ENCODE measurements at regions not wholly inside any gene's neighbourhood (a gene's known extent, or its start where the extent isn't known, plus 50 kb on each side); places are given as distances from the start of the nearest gene placed in this dataset.

DNA sequence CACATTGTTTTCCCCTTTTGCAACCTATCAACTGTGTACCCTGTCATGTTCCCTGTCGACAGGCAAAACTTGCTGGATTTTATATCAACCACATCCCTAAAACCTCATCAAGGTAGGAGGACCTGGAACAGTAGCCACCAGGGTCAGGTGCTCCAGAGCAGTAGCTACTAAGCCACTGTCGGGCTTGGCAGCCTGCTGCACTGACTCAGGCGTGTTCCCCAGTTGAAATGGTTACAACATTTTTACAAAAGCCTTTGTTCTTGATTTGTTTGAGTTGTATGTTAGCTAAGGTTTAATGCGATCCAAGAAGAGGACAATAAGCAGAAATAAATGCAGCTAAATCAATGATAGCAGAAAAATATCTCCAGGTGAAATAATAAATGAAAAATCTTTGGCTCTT, 407.4 kb upstream of the TLE4 start:
- H3K4me1 ChIP-seq: no peaks in the 10 kb centered on the region
- no peak for TF ChIP-seq POLR2A (IDR thresholded peaks at IDR 0.05)
- TF ChIP-seq, protein P1, sequence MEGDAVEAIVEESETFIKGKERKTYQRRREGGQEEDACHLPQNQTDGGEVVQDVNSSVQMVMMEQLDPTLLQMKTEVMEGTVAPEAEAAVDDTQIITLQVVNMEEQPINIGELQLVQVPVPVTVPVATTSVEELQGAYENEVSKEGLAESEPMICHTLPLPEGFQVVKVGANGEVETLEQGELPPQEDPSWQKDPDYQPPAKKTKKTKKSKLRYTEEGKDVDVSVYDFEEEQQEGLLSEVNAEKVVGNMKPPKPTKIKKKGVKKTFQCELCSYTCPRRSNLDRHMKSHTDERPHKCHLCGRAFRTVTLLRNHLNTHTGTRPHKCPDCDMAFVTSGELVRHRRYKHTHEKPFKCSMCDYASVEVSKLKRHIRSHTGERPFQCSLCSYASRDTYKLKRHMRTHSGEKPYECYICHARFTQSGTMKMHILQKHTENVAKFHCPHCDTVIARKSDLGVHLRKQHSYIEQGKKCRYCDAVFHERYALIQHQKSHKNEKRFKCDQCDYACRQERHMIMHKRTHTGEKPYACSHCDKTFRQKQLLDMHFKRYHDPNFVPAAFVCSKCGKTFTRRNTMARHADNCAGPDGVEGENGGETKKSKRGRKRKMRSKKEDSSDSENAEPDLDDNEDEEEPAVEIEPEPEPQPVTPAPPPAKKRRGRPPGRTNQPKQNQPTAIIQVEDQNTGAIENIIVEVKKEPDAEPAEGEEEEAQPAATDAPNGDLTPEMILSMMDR (IDR thresholded peaks at IDR 0.05 in 4 of 5, conservative IDR thresholded peaks at IDR 0.05 in 1 of 5): no peak
- intact Hi-C loops (cut with DNase I; ENCODE audit: low total_unique reads): no loop called here
- no peak overlapping the region for H3K4me3 ChIP-seq
- no peaks in the 10 kb centered on the region for H3K36me3 ChIP-seq
- H3K9me3 ChIP-seq: no peaks in the 10 kb centered on the region
- H3K27ac ChIP-seq: no peak overlapping the region
- DNase-seq: no peak
- ATAC-seq: no peak
- in situ Hi-C loops (cut with MboI; ENCODE audit: low sequenced_read_pairs in 4 of 4): no loop called here
- H3K27me3 ChIP-seq: no peaks in the 10 kb centered on the region

DNA sequence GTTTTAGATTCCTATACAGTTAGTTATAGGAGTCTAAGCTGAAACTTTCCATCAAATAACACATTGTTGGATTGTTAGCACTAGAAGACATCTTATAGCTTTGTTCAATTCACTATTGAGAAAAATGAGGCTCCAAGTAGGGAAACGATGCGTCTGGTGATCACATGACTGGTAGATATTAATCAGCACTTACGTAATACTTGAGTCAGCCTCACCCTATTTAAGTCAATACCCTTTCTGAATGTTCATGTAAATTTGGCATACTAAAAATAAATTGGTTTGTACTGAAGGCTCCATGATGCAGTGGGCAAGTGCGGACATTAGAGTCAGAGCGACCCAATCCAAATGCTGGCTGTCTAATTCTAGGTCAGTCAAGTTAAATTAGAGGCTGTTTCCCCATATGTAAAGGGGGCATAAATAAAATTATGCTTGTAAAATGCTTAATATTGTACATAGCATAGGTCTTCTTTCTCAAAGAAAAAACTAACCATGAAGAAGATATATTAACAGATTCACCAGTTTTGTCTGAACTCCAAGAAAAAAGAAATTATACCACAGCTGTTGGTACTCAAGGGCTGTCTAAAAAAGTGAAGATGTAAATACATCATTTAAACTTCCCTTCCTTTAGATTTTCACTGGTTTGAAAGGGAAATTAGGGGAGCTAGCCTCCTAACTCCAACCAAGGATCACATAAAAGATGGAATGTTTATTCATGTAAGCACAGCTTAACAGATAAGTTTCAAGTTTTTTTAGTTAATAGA, 406.6 kb upstream of the TLE4 start:
- TF ChIP-seq, protein P1 (IDR thresholded peaks at IDR 0.05 in 4 of 5, conservative IDR thresholded peaks at IDR 0.05 in 1 of 5): no peak
- no peak for TF ChIP-seq POLR2A (IDR thresholded peaks at IDR 0.05)
- Histone ChIP-seq H3K27ac (no peak overlapping the region), H3K36me3 (no peaks in the 10 kb centered on the region), H3K9me3 (no peaks in the 10 kb centered on the region), H3K4me1 (no peaks in the 10 kb centered on the region), H3K27me3 (no peaks in the 10 kb centered on the region), H3K4me3 (no peak overlapping the region)
- in situ Hi-C loops (cut with MboI; ENCODE audit: low sequenced_read_pairs in 4 of 4) (no loop called here), intact Hi-C loops (cut with DNase I; ENCODE audit: low total_unique reads) (no loop called here)
- DNase-seq (no peak), ATAC-seq (no peak)

DNA sequence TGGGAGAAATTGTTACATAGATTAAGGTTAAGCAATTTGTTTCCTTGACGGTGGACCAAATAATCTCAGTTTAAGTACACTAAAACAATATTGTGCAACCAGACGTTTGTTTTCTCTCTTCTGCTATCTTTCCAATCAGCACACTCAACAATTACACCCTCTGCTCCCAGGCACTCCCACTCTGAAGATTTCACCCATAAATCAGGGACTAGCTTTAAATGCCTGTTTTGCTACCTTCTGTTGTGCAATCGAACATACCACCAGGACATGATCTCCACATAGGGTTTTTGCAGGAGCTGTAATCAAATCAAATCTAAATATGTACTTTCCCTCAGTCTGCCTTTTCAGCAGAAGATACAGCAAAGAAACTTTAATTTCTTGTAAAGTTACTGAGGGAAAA, 405.8 kb upstream of the TLE4 start:
- H3K27me3 ChIP-seq: no peaks in the 10 kb centered on the region
- in situ Hi-C loops (cut with MboI; ENCODE audit: low sequenced_read_pairs in 4 of 4): no loop called here
- H3K27ac ChIP-seq: no peak overlapping the region
- H3K4me1 ChIP-seq: no peaks in the 10 kb centered on the region
- intact Hi-C loops (cut with DNase I; ENCODE audit: low total_unique reads): no loop called here
- H3K9me3 ChIP-seq: no peaks in the 10 kb centered on the region
- no peak overlapping the region for H3K4me3 ChIP-seq
- DNase-seq (no peak), ATAC-seq (no peak)
- TF ChIP-seq, protein P1 (IDR thresholded peaks at IDR 0.05 in 4 of 5, conservative IDR thresholded peaks at IDR 0.05 in 1 of 5): no peak
- no peak for TF ChIP-seq POLR2A (IDR thresholded peaks at IDR 0.05)
- H3K36me3 ChIP-seq: no peaks in the 10 kb centered on the region

DNA sequence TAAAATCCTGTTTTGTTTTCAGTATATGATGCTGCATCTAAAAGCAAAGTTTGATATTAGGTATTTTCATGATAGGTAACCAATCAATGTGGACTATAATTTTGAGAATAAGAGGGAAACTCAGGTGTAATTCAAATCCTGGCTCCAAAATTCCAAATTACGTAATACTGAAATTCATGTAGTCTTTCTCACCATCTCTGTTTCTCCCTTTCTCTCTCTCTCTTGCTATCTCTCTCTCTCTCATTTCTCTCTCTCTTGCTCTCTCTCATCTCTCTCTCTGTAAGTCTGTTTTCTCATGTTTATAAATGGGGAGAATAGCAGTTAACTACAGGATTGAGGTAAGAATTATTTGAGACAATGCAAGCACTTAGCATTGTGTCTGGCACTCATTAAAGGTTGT, 401.1 kb upstream of the TLE4 start:
- ATAC-seq (no peak), DNase-seq (no peak)
- no peak overlapping the region for H3K27ac ChIP-seq
- in situ Hi-C loops (cut with MboI; ENCODE audit: low sequenced_read_pairs in 4 of 4) (no loop called here), intact Hi-C loops (cut with DNase I; ENCODE audit: low total_unique reads) (no loop called here)
- no peaks in the 10 kb centered on the region for H3K4me1 ChIP-seq
- no peaks in the 10 kb centered on the region for H3K27me3 ChIP-seq
- no peaks in the 10 kb centered on the region for H3K36me3 ChIP-seq
- H3K9me3 ChIP-seq: no peaks in the 10 kb centered on the region
- TF ChIP-seq POLR2A (IDR thresholded peaks at IDR 0.05): no peak
- TF ChIP-seq, protein P1 (IDR thresholded peaks at IDR 0.05 in 4 of 5, conservative IDR thresholded peaks at IDR 0.05 in 1 of 5): no peak
- no peak overlapping the region for H3K4me3 ChIP-seq

DNA sequence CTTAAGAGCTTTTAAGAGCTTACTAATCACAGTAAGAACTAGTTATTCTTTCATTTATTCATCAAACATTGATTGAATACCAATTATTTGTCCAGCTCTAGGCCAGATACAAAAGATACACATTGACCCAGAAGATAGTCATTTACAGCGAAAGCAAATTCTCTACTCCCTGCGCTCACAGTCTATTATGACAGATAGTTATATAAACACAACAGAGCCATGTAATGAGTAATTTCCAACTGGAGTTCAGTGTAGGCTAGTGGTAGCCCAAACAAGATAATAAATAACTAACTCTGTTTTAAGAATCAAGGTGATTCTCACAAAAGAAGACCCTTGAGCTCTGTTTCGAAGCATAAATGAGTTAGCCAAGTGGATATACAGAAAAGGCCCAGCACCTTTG, 397.8 kb upstream of the TLE4 start:
- no peak overlapping the region for H3K4me3 ChIP-seq
- no peak for TF ChIP-seq POLR2A (IDR thresholded peaks at IDR 0.05)
- TF ChIP-seq, protein P1 (IDR thresholded peaks at IDR 0.05 in 4 of 5, conservative IDR thresholded peaks at IDR 0.05 in 1 of 5): no peak
- no peak for ATAC-seq
- intact Hi-C loops (cut with DNase I; ENCODE audit: low total_unique reads) (no loop called here), in situ Hi-C loops (cut with MboI; ENCODE audit: low sequenced_read_pairs in 4 of 4) (no loop called here)
- H3K4me1 ChIP-seq: no peaks in the 10 kb centered on the region
- no peaks in the 10 kb centered on the region for H3K27me3 ChIP-seq
- H3K9me3 ChIP-seq: no peaks in the 10 kb centered on the region
- H3K27ac ChIP-seq: no peak overlapping the region
- DNase-seq: no peak
- no peaks in the 10 kb centered on the region for H3K36me3 ChIP-seq

All from gastrocnemius medialis (tissue), 4 donors.